Activated B cell treated with CpG ODN at 0.5 μM for 24 hours (primary cell): ENCODE measurements at regions not wholly inside any gene's neighbourhood (a gene's known extent, or its start where the extent isn't known, plus 50 kb on each side); places are given as distances from the start of the nearest gene placed in this dataset.

Experiments used
- ATAC-seq: fragments of 200-7000 bp; cut with Tn5 transposase; one replicate; pipeline ENCODE4 v1.10.0; 2021; ENCODE audit warnings: low read depth, mild to moderate bottlenecking, moderate library complexity
- CTCF ChIA-PET: fragments of 350-600 bp; sonication (Branson Sonifier 250); formaldehyde crosslinking; loops from one replicate; lab custom pipeline; 2021; ENCODE audit warnings: antibody characterized with exemption; lab: Charles Lee
- POLR2A ChIA-PET: fragments of 350-600 bp; sonication (Branson Sonifier 250); formaldehyde crosslinking; loops from one replicate; lab custom pipeline; 2021; ENCODE audit warnings: antibody characterized with exemption; lab: Charles Lee
- DNase-seq: peaks from one replicate; pipeline ENCODE4 v3.0.0; 2022
- H3K27ac Mint-ChIP-seq: one replicate; pipeline ENCODE4 v1.8.0; 2020; ENCODE audit warnings: mixed read lengths
- H3K27me3 Mint-ChIP-seq: one replicate; pipeline ENCODE4 v1.8.0; 2021; ENCODE audit warnings: mixed read lengths
- H3K36me3 Mint-ChIP-seq: one replicate; pipeline ENCODE4 v1.8.0; 2021; ENCODE audit warnings: low read depth, mixed read lengths
- H3K4me1 Mint-ChIP-seq: one replicate; pipeline ENCODE4 v1.8.0; 2021; ENCODE audit warnings: mixed read lengths
- H3K4me3 Mint-ChIP-seq: one replicate; pipeline ENCODE4 v1.8.0; 2020; ENCODE audit warnings: mild to moderate bottlenecking, mixed read lengths
- H3K9me3 Mint-ChIP-seq: one replicate; pipeline ENCODE4 v1.8.0; 2020; ENCODE audit warnings: mixed read lengths
- CTCF ChIP-seq: fragments of 200-600 bp; IDR thresholded peaks from one replicate; pipeline ENCODE4 v1.8.0; 2022; ENCODE audit warnings: antibody characterized with exemption, mild to moderate bottlenecking
- intact Hi-C: fragments of 100-400 bp; cut with micrococcal nuclease; formaldehyde crosslinking; loops from one replicate; pipeline ENCODE4 v1.15.1; 2024

GRCh38 chr4:29710519-29710918, 1009.6 kb upstream of the PCDH7 start:
- ATAC-seq: no peak
- Mint-ChIP-seq H3K27ac (no peak overlapping the region), H3K9me3 (peaks cover 9% of the 10 kb centered on the region), H3K4me1 (no peaks in the 10 kb centered on the region), H3K27me3 (no peaks in the 10 kb centered on the region), H3K4me3 (no peak overlapping the region), H3K36me3 (no peaks in the 10 kb centered on the region)
- CTCF ChIA-PET: no interaction called here
- DNase-seq: no peak
- POLR2A ChIA-PET: no interaction called here
- intact Hi-C loops: no loop called here
- TF ChIP-seq CTCF: no peak

- no peak for TF ChIP-seq CTCF
- Mint-ChIP-seq H3K4me1 (no peaks in the 10 kb centered on the region), H3K27ac (no peak overlapping the region), H3K9me3 (peaks cover 4% of the 10 kb centered on the region), H3K4me3 (no peak overlapping the region), H3K27me3 (no peaks in the 10 kb centered on the region), H3K36me3 (no peaks in the 10 kb centered on the region)
- POLR2A ChIA-PET: no interaction called here
- DNase-seq (no peak), ATAC-seq (no peak)
- CTCF ChIA-PET: no interaction called here
- intact Hi-C loops: no loop called here
These were observed 1008.9 kb upstream of the PCDH7 start for GRCh38 chr4:29711226-29711625.

DNA sequence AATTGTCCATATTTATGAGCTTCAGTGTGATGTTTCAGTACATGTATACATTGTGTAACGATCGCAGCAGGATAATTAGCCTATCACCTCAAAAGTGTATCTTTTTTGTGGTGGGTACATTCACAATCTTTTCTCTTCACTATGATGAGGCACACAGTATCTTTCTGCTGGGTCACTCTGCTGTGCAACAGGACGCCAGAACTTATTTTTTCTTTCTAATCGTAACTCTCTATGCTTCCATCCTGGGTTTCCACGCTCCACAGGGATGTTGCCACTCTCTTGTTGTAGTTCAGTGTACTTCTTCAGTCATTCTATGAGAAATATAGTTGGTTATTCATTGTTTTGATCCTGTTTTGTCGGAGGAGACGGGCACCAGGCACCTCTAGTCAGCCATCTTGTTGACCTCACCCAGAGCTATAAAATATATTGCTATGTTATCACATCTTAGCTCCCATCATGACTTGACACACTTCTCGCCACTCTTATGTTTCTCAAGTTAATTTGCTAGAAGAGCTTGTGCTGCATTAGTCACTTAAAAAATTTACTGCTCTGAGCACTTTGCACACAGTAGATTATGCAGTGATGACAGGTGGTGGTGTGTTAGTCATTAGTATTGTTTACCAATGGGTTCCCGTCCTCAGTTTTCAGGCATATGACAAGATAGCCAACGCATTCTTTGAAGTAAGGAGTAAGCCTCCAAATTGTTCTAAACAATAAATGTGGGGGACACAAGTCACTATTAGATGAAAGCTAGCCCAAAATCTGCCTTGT, 1002.7 kb upstream of the PCDH7 start:
- Mint-ChIP-seq H3K4me3 (no peak overlapping the region), H3K36me3 (no peaks in the 10 kb centered on the region), H3K9me3 (peaks cover 6% of the 10 kb centered on the region), H3K4me1 (no peaks in the 10 kb centered on the region), H3K27ac (no peak overlapping the region), H3K27me3 (no peaks in the 10 kb centered on the region)
- no peak for ATAC-seq
- TF ChIP-seq CTCF: no peak
- POLR2A ChIA-PET: no interaction called here
- intact Hi-C loops: no loop called here
- DNase-seq: no peak
- CTCF ChIA-PET: no interaction called here

DNA sequence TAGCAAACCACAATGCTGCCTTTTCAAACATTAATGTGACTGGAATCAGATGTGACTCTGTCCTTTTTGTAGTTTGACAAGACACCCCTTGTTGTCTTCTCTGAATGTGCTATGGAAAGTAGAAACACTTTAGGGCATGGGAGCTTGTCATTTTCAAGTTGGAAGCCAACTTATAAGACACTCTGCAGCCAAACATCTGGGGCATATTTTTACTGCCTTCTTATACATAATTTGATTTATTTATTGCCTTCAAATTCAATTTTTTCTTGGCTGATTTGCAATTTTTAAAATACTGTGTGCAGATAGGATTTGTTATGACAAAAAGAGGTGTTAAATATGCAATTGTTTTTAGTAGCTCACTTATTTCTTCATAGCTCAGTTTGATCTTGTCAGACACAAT, 1002.0 kb upstream of the PCDH7 start:
- intact Hi-C loops: no loop called here
- H3K36me3 Mint-ChIP-seq: no peaks in the 10 kb centered on the region
- DNase-seq: no peak
- TF ChIP-seq CTCF: no peak
- ChIA-PET POLR2A (no interaction called here), CTCF (no interaction called here)
- H3K27ac Mint-ChIP-seq: no peak overlapping the region
- ATAC-seq: no peak
- peaks cover 6% of the 10 kb centered on the region for H3K9me3 Mint-ChIP-seq
- H3K4me3 Mint-ChIP-seq: no peak overlapping the region
- no peaks in the 10 kb centered on the region for H3K27me3 Mint-ChIP-seq
- no peaks in the 10 kb centered on the region for H3K4me1 Mint-ChIP-seq

DNA sequence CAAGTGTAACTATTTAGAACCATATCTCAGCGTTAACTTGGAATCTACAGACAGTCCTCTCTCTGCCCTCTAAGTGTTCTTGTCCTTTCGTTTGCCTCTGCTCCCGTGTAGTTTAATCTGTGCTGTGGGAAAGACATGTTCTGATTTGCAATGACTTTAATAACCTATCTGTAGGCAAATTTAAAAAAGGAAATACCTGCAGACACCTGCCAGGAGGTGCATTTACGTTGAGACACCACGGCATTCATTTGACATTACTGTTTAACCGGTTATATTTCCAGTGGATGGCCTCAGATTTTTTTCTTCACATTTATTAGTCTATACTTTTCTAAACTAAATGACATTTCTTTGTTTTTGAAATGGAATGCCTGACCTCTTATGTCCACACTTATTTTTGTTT, 997.9 kb upstream of the PCDH7 start:
- ATAC-seq (no peak), DNase-seq (no peak)
- intact Hi-C loops: no loop called here
- Mint-ChIP-seq H3K4me3 (no peak overlapping the region), H3K9me3 (peaks cover 8% of the 10 kb centered on the region), H3K36me3 (no peaks in the 10 kb centered on the region), H3K4me1 (no peaks in the 10 kb centered on the region), H3K27me3 (no peaks in the 10 kb centered on the region), H3K27ac (no peak overlapping the region)
- TF ChIP-seq CTCF: no peak
- CTCF ChIA-PET: no interaction called here
- POLR2A ChIA-PET: no interaction called here
